AG09319 (cell line): ENCODE measurements at regions not wholly inside any gene's neighbourhood (a gene's known extent, or its start where the extent isn't known, plus 50 kb on each side); places are given as distances from the start of the nearest gene placed in this dataset.

ENCODE experiments used
- DNase-seq: peaks from one replicate; pipeline ENCODE4 v3.0.0-alpha.2; 2010; ENCODE audit warnings: low read depth; ENCODE audit errors: extremely low read depth
- TF ChIP-seq, protein P1 (sequence below): IDR thresholded peaks from 2 replicates; pipeline ENCODE4 v1.5.1; 2011; ENCODE audit warnings: low read depth, mild to moderate bottlenecking, inconsistent platforms, low read length, moderate library complexity

DNA sequence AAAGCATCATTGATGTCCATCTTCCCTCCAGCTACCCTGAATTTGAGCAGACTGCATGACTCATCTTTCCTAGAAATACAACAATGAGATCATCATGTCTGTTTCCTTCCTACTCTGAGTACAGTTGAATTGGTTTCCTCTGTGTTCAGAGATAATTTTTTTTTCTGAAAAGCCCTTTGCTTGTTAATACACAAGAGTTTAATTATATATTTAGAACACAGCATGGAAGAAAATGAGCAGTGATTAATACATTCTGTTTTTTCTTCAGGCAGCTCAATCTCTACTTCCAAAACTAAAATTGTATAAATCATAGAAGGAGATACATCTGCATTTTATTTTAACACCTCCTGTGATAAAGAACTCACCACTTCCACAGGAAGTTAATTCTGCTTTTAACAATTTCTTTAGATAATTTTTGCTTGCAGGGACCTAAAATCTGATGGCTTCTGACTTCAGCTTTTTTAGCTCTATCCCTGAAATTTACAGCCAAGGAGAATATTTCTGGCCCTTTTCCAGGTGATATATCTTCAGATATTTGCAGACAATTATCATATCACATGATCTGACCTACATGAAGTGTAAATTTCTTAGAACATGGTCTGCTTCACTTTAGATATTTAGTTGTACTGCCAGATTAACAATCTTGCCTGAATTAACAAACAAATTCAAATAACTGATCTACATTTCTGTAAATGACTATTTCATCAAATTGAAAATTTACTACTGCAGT, 249.0 kb downstream of the TRIB2 start:
- TF ChIP-seq, protein P1, sequence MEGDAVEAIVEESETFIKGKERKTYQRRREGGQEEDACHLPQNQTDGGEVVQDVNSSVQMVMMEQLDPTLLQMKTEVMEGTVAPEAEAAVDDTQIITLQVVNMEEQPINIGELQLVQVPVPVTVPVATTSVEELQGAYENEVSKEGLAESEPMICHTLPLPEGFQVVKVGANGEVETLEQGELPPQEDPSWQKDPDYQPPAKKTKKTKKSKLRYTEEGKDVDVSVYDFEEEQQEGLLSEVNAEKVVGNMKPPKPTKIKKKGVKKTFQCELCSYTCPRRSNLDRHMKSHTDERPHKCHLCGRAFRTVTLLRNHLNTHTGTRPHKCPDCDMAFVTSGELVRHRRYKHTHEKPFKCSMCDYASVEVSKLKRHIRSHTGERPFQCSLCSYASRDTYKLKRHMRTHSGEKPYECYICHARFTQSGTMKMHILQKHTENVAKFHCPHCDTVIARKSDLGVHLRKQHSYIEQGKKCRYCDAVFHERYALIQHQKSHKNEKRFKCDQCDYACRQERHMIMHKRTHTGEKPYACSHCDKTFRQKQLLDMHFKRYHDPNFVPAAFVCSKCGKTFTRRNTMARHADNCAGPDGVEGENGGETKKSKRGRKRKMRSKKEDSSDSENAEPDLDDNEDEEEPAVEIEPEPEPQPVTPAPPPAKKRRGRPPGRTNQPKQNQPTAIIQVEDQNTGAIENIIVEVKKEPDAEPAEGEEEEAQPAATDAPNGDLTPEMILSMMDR: no peak
- no peak for DNase-seq

DNA sequence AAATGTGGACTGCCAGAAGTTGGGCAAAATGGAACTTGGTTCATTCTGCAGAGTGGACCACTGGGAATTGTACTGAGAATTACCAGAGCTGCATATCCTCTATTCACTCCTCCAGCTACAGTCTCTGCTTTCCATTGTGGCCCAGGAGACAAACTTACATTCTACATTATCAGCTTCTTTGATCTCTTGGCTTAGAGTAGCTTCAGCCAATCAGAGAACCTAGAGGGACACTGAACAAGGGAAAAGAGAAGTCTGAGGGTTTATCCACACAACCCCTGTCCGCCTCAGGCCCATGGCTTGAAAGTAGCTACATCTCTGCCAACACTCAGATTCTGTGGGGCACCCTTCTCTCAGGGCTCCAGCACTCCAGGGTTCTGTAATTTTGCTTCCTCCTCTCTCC, 251.1 kb downstream of the TRIB2 start:
- DNase-seq: no peak

DNA sequence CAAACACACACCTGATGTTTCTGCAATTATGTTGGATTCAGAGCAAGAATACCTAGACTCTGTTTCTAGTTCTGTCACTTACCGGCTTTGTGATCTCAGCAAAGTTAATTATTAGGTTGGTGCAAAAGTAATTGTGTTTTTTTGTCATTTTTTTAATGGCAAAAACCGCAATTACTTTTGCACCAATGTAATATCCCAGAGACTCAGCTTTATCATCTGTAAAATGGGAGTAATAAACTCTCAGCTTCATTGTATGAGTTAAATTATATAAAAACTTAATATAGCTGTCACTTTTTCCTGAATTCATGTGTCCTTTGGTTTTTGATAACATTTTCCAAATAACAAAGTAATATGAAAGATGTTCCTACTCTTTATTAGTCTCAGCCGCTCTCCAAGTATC, 251.7 kb downstream of the TRIB2 start:
- TF ChIP-seq, protein P1: no peak
- DNase-seq: no peak

More for the DNA sequence above, 251.1 kb downstream of the TRIB2 start:
- TF ChIP-seq, protein P1: no peak

DNA sequence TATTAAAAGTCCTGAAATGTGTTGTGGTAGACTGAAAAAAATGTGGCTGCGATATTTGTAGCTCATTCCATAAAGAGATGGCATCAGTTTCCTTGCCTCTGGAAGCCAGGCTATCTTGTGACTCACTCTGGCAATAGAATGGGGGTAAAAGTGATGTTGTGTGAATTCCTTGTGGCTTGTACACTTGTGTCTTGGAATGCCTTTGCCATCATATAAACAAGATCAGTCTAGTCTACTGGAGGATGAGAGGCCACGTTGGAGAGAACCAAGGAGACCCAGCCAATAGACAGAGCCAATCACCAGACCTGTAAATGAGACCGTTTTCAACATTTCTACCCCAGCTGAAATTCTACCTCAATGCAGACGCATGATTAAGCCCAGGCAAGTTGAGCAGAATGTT, 254.1 kb downstream of the TRIB2 start:
- TF ChIP-seq, protein P1: no peak
- DNase-seq: no peak

DNA sequence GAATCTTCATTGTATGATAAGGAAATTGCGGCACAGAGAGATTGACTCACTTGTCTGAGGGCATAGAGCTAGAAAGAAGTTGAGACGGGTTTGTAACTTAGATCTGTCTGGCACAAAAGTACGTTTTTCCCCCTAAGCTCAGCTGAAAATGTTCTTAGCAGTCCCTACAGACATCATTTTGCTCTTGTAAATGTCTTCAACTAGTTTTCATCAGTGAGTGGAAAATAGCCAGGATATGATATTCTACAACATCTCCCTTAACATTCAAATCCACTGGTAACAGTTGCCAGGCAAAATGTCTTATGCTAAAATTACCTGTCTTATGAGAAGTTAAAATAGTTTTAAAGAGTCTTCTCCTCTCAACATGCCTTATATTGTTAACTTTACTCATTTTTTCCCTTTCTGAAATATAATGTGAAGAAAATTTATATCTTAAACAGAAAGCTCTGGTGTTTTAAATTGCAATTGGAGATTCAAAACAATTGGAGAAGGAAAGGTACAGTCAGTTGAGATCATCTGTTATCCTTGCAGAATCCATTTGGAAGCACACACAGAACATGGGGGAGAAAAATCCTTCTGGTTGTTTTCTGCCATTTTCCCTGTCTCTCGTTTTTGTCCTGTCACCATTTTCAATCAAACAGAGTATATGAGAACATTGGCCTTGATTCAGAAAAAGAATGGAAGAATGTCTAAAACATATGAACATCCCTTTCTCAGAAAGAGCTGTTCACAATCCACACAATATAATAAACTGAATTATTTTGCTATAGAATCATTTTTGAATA, 255.0 kb downstream of the TRIB2 start:
- TF ChIP-seq, protein P1: no peak
- DNase-seq: no peak

DNA sequence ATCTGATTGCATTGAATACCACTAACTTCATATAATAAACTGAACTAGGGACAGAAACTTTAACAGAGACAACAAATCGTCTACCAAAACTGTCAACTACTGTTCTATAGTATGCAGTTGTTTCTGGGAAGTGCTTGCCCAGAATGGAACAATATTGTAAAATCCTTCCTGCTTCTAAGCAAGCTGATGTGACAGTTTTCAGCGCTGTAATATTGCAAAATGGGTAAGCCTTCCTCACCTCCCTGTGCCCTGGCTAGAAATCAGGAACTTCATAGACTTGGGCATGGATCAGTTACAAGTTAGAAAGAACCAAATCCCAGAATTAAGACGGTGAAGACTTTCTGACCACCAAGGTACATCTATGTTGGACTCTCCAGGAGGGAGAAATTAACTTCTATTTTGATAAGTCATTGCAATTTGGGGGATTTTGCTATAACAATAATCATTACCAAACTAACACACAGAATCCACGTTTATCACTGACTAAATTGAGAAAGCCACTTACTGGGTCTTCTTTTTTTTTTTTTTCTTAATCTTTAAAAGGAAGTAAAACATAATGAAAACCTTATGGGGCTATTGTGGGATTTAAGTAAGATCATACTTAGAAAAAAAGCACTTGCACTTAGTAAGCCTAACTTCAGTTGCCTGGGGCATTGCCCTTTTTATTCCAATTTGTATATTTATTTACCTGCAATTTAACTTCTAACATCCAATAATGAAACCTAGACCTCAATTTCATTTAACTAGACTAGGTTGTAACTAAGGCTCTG, 261.5 kb downstream of the TRIB2 start:
- no peak for DNase-seq
- TF ChIP-seq, protein P1: no peak
